Ammon's horn (tissue), 1 donor: ENCODE measurements at regions not wholly inside any gene's neighbourhood (a gene's known extent, or its start where the extent isn't known, plus 50 kb on each side); places are given as distances from the start of the nearest gene placed in this dataset.
"Not testable (repeated sequence)": the region's sequence is repeated elsewhere in the genome, so short reads cannot be mapped to it uniquely, and the experiment has no call there.

Experiments used
- DNase-seq: peaks from one replicate; pipeline ENCODE4 v3.0.0-alpha.2; 2016; ENCODE audit warnings: low spot score

DNA sequence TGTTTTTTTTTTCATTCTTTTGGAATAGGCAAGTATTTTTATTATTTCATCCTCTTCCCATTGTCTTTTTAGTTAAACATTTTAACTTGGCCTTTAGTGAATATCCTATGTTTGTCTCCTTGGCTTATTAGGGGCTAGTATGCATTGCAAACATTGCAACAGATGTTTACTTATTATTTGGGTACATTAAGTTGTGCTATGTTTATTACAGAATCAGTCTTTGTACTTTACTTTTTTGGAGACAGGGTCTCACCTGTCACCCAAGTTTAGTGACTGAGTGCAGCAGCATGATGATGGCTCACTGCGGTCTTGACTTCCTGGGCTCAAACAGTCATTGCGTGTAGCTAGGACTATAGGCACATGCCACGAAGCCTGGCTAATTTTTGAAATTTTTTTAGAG, 51.1 kb upstream of the NUDT6 start:
- no peak for DNase-seq

DNA sequence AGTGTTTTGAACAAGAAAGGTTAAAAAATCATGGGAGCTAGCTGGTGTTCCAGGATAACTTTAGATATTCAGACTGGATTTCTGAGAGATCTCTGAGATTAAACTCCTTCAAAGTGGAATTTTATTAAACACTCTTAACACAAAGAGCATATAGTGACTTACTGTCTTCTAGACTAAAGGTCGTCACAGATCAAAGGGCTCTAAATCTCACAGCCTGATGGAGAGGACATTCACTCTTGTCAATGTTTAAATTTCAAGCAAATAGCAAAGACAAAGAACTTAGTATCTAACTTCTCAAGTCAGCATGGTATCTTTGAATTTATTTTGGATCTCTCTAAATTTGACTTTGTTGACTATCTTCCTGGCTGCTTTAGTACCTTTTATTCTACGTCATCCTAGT, 53.7 kb upstream of the NUDT6 start:
- DNase-seq, result no peak

DNA sequence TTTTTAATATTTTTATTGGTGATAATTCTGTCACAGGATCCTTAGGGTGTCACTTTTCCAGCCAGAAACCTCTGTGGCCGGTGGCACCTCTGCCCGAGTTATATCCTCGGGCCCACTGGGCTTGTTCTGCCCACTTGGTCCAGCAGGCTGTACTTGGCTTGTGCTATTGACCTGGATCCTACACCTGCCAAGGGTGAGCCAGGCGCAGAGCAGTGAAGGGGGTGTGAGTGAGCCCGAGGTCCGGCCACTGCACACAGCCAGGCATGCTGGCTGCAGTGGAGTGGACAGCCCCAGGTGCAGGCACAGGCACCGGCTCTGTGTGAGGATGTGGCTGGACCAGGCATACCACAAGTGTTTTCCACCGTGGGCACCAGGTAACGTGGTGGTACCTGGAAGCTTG, 54.7 kb upstream of the NUDT6 start:
- no peak for DNase-seq

DNA sequence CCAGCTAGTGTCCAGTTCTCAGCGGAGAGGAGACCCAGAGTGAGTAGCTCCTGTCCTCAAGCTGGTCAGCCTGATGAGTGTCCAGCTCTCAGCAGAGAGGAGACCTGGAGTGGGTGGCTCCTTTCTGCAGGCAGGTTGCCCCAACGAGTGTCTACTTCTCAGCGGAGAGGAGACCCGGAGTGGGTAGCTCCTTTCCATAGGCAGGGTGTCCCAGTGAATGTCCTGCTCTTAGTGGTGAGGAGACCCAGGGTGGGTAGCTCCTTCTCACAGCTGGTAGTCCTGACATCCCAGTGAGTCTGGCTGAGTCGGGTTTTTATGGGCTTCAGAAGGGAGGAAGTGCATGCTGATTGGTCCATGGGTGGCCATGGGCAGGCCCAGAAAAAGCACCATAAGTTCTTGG, 55.7 kb upstream of the NUDT6 start:
- DNase-seq, result no peak

DNA sequence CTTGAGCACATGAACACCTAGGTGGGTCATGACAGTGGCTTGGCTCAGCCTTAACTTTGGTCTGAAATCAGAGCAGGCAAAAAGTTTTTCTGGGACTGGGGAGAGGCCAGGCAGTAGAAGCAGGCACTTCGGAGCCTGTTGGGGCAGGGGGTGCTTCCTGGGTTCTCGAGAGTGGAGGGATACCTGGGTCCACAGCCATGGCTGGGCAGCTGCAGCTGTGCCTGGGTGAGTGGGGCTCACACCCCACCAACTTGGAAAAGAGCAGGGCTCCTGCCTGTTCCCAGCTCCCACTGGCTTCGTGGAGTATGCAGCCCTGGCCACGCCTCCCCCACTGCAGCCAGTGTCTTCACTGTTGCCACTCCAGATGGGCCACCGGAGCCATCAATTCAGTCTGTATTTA, 56.4 kb upstream of the NUDT6 start:
- DNase-seq, result no peak

DNA sequence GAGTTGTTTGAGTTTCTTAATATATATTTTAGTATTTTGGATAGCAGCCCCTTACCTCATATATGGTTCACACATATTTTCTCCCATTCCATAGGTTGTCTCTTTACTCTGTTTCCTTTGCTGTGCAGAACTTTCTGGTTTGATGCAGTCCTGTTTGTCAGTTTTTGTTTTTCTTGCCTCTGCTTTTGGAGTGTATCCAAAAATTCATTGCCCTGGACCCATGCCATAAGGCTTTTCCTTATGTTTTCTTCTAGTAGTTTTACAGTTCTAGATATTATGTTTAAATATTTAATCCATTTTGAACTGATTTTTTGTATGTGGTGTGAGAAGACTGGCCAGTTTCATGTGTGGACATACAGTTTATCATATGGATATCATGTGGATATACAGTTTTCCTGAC, 58.5 kb upstream of the NUDT6 start:
- no peak for DNase-seq

DNA sequence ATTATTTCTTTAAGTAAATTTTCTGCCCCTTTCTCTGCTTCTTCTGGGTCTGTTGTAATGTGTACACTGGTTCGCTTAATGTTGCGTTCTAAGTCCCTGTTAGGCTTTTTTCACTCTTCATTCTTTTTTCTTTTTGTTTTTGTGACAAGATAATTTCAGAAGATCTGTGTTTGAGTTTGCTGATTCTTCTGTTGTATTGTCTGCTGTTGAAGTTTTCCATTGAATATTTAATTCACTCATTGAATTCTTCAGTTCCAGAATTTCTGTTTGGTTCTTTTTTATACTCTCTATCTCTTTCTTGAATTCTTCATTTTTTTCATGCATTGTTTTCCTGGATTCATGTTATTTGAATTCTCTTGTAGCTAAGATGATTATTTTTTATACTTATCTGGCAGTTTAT, 66.3 kb upstream of the NUDT6 start:
- no peak for DNase-seq

DNA sequence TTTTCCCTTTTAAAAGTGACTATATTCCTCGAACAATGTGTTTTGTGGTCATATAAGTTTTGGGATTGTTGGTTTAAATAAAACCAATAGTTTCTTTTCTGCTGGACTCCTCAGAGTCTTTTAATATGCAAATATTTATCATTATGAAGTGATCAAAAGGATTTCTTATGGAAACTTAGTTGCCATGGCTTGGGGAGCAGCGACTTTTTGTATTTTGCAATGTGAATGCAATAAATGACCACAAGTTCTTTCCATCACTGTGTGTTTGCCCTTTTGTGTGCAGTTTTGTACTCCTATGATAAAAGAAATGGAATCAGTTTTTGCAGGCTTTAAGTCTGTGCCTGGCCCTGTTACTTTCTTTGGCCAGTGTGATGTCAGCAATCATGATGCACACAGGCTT, 68.5 kb upstream of the NUDT6 start:
- no peak for DNase-seq

DNA sequence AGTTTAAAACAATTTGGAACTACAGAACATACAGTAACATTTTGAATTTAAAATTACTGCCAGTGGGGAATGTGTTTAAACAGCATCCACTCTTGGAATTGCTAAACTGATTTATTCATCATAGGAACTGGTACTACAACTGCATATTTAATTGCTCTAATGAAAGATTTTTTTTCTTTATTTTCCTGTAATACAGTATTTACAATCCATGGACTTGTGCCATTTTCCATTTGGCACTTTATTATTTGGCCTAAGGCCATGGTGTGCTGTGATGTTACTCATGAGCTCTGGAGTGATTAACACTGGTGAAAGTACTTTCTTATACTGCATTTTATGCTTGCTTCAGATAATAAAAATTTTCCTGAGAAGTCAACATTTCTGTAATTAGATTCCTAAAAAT, 69.7 kb upstream of the NUDT6 start:
- DNase-seq, result no peak

DNA sequence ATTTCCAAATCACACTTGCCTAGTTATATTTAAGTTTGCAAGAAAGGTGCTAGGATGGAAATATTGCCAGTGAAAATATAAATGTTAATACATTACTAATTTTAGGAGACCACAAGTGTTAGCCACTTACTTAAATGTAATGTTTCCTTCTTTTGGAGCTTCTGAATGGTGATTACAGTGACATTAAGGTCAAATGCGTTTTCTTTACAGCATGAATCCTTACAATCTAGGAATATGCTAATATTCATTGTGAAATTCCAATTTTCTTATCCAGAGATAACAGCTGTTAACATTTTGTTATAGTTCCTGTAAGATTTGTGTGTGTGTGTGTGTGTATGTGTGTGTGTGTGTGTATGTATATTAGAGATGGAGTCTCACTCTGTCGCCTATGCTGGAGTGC, 70.2 kb upstream of the NUDT6 start:
- no peak for DNase-seq

DNA sequence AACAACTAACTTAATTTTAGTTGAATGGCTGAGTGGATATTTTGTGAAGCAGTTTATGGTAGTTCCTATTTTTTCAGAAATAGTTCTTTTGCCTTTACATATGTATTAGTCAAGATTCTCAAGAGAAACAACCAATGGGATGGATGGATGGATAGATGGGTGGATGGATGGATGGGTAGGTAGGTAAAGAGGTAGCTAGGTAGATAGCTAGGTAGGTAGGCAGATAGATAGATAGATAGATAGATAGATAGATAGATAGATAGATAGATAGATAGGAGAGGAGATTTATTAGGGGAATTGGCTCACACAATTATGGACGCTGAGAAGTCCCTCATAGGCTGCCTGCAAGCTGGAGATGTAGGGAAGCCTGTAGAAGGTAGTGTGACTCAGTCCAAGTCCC, 74.0 kb upstream of the NUDT6 start:
- no peak for DNase-seq

DNA sequence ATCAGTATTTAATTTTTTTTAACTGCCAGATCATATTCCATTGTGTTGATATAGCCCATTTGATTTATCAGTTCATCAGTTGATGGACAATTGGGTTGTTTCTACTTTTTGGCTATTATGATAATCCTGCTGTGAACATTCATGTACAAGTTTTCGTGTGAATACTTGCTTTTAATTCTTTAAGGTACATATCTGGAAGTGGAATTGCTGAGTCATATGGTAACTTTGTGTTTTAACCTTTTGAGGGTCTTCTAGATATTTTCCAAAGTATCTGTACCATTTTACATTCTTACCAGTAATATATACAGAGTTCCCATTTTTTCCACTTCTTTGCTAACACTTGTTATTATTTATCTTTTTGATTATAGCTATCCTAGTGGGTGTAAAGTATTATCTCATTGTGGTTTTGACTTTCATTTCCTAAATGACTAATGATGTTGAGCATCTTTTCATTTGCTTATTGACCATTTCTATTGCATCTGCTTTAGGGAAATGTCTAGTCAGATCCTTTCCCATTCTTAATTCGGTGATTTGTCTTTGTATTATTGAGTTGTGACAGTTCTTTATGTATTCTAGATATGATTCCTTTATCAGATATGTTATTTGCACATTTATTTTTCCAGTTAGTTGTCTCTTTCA, 75.2 kb upstream of the NUDT6 start:
- DNase-seq, result no peak

DNA sequence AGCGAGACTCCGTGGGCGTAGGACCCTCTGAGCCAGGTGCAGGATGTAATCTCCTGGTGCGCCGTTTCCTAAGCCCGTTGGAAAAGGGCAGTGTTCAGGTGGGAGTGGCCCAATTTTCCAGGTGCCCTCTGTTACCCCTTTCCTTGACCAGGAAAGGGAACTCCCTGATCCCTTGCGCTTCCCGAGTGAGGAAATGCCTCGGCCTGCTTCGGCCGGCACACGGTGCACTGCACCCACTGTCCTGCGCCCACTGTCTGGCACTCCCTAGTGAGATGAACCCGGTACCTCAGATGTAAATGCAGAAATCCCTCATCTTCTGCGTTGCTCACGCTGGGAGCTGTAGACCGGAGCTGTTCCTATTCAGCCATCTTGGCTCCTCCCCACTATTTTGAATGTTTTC, 81.7 kb upstream of the NUDT6 start:
- DNase-seq, result not testable (repeated sequence)

DNA sequence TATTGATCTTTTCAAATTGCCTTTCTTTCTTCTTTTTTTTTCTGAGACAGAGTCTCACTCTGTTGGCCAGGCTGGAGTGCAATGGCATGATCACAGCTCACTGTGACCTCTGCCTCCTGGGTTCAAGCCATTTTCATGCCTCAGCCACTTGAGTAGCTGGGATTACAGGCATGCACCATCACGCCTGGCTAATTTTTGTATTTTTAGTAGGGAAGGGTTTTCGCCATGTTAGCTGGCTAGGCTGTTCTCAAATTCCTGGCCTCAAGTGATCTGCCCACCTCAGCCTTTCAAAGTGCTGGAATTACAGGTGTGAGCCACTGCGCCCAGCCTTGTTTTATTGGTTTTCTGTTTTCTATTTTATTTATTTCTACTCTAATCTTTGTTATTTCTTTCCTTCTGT, 82.7 kb upstream of the NUDT6 start:
- not testable (repeated sequence) for DNase-seq

DNA sequence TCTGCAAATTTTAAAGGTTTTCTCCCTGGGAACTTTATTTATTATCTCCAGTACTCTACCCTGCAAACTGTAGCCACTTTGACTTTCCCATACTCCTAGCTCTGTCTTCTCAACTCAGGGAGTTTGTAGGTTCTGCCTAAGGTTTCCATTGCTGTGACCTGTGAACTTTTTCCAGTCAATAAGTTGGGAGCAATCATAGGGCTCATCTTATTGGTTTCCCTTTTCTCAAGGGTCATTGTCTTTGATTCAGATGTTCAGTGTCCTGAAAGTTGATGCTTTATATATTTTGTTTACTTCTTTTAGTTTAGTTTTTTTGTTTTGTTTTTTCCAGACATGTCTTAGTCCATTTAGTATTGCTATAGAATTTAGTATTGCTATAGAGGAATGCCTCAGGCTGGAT, 85.3 kb upstream of the NUDT6 start:
- DNase-seq, result no peak

DNA sequence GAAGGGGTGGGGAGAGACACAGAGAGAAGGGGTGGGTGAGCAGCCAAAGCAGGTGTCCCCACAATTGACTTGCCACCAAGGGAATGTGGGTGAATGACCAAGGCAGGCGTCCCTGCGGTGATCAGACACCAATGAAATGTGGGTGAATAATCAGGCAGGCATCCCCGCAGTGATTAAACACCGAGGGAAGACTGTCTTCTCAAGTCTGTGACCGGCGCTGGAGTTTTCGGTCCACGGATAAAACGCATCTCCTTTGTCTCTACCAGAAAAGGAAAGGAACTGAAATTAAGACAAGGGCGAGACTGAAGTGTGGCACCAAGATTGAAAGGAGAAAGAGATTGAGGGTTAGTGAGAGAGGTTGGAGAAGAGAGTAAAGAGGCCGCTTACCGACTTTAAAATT, 90.0 kb upstream of the NUDT6 start:
- not testable (repeated sequence) for DNase-seq

DNA sequence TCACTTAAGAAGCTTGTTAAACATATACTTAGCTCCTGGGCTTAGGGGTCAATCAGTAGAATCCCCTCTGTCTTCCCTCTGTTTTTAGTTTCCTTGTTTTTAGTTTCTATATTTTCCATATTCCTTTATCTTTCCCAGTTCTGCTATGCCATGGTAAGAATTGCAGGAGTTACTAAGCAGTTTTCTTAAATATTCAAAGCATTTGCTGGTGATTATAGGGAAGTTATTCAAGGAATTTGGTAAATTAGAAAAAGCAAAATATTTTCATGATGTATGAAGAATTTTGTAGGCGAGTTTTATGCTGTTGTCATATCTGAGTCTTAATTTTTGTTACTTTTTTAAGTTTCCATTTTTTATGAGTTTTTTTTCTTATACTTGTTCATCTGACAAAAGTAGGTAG, 91.6 kb upstream of the NUDT6 start:
- DNase-seq, result no peak

DNA sequence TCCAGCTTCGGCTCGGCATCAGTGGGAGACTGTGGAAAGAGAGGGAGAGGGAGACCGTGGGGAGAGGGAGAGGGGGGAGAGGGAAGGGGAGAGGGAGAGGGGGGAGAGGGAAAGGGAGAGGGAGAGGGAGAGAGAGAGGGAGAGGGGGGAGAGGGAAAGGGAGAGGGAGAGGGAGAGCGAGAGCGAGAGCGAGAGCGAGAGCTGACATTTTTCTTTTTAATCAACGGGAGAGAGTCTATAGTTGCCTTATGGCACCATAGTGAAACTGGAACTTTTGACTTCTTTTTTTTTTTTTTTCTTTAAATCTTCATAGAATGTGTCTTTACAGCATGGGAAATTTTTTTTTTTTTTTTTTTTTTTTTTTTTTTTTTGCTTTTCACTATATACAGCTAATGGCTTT, 94.7 kb upstream of the NUDT6 start:
- no peak for DNase-seq

DNA sequence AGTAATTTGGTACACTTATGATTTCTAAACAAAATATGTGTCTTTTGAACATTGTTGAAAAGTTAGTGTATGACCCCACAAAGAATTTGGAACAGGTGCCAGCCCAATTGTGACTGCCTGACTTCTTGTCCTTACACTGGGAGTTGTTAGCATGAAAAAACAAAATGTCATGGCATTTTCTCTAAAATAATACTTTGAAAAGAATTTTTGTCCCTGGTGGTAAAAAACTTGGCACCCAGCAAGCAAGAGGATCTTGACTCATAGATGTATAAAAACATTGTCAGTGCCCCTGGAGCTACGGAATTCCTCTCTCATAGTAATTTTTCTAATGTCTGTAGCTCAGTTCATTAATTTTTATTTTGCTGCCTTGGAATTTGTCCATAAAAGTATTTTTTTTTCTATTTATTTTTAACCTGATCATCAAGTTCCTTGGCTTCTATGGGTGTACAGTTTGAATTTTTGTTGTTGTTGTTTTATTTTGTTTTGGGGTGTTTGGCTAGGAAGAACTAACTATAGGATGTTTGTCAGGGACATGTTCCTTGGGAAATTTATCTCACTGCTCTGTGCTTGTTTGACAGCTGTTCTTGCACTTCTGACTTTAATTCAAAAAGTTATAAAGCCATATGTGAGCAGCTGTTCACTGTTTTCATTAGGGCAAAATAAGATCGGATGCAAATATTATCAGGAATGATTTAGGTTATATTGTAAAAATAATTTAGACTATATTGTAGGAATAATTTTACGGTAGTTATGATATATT, 95.4 kb upstream of the NUDT6 start:
- no peak for DNase-seq

DNA sequence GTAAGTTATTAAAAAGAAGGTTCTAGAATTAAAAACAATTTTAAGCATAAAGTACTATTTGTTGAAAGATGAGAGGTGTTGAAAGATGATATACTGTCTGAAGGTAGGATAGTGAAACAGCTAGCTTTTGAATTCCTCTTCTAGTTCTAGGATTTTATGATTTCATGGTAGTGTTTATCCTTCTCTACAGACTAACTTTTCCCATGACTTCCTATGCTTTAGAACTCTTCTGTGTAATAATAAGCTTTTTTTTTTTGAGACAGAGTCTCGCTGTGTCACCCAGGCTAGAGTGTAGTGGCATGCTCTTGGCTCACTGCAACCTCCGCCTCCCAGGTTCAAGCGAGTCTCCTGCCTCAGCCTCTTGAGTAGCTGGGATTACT, 96.0 kb upstream of the NUDT6 start:
- no peak for DNase-seq

DNA sequence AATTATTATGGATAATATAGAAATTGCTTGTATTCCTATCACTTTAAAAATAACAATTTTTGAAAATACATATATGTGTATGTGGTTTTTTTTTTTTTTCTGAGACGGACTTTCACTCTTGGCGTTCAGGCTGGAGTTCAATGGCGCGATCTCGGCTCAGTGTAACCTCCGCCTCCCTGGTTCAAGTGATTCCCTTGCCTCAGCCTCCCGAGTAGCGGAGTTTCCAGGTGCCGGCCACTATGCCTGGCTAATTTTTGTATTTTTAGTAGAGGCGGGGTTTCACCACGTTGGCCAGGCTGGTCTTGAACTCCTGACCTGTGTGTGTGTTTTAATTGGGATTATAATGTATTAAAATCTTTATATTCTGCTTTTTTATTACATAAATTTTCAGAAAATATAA, 97.9 kb upstream of the NUDT6 start:
- no peak for DNase-seq

DNA sequence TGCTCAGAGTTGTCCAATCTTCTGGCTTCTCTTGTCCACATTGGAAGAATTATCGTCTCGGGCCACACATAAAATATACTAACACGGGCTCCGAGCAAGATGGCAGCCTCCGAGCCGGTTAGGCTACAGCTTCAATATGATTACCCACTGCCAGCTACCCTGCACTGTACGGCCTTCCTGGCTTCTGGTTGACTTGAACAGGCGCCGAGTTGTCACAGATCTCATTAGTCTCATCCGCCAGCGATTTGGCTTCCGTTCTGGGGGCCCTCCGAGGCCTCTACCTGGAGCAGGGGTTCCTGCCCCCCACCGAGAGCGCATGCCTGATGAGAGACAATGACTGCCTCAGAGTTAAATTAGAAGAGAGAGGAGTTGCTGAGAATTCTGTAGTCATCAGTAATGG, 101.2 kb upstream of the NUDT6 start:
- no peak for DNase-seq

DNA sequence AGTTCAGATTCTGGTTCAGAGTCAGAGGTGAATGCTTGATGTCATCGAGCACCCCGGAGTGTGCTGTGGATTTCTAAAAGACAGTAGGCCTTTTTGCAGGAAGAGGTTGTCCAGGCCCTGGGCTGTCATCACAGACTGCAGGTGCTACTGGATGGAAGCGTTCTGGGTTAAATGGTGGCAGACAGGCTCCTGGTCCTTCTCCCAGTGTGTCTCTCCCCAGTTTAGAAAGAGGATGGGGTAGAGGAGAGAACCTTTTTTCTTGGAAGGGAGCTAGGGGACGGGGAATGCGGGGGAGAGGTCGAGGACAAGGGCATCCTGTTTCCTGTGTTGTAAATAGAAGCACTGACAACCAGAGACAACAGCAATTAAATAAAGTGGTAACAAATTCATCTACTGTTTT, 102.3 kb upstream of the NUDT6 start:
- no peak for DNase-seq

DNA sequence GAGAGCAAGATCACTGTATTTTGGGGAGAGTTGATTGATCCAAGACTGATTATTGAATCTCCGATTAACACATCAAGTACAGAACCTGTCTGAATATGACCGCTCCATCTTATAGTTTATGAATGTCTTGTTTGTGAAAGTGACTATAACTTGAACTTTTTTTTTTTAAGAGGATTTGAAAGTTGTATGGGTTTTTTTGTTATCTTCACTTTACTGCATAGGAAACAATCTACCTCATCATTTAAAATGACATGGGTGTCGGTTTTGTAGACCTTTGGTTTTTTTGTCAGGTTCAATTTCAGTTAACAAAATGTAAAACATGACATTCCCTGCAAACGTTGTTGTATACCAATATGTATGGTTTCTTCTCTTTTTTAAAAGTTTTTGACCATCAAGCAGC, 103.0 kb upstream of the NUDT6 start:
- DNase-seq, result no peak
